Right hindlimb (tissue), 1 donor: ENCODE measurements at regions not wholly inside any gene's neighbourhood (a gene's known extent, or its start where the extent isn't known, plus 50 kb on each side); places are given as distances from the start of the nearest gene placed in this dataset.
"Not testable (repeated sequence)": the region's sequence is repeated elsewhere in the genome, so short reads cannot be mapped to it uniquely, and the experiment has no call there.

Experiments used
- DNase-seq: peaks from one replicate; pipeline ENCODE4 v3.0.0-alpha.2; 2018

DNA sequence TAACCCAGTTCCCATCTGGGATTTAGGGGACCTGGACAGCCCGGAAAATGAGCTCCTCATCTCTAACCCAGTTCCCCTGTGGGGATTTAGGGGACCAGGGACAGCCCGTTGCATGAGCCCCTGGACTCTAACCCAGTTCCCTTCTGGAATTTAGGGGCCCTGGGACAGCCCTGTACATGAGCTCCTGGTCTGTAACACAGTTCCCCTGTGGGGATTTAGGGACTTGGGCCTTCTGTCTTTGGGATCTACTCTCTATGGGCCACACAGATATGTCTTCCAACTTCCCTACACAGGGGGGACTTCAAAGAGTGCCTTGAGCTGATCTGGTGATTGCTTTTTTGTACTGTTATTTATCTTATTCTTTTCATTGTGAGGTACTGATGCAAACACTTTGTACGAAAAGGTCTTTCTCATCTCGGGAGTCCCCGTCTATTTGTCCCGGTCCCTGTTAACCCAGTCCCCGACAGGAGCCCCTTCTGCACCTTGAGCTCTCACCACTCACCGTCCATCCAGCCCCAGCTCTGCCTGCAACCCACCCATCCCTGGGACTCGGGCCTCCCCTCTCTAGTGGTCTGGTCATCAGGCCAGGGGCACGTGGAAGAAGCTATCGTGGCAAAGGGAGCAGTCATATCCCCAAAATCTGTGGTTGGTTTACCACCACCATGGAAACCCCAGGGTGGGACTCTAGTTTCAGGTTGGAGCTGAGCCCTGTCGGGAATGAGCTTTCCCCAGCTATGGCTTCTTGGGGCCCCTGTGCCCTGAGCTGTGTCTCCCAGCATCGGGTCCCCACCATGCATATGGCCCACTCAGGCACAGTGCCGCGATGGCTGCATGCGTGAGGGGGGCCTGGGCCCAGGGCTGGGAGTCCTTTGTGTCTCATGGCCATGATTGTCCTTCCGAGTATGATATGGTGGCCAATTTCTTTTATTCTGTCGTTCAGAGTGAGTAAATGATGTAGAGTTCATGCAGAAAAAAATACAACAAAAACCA is 270.4 kb upstream of the PLCXD1 start:
- DNase-seq = peak; percentile 3

DNA sequence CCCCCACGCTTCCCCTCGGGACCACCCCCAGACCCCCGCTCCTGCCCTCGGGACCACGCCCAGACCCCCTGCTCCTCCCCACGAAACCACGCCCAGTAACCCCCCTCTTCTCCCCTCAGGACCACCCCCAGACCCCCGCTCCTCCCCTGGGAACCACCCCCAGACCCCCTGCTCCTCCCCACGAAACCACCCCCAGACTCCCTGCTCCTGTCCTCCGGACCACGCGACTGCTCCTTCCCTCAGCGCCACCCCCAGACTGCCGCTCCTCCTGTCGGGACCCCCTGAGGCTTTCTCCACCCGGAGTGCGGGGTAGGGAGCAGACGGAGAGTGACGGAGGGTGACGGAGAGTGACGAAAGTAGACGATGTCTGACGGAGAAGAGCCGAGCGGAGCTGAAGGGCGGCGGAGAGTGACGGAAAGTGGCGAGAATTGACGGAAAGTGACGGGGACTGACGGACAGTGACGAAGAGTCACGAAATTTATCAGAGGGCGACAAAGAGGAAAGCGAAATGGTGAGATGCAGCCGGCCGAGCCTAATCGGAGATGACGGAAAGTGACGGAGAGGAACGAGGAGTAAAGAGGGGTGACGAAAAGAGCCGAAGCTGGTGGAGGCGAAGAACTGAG is 267.2 kb upstream of the PLCXD1 start:
- peak; percentile 12 for DNase-seq

DNA sequence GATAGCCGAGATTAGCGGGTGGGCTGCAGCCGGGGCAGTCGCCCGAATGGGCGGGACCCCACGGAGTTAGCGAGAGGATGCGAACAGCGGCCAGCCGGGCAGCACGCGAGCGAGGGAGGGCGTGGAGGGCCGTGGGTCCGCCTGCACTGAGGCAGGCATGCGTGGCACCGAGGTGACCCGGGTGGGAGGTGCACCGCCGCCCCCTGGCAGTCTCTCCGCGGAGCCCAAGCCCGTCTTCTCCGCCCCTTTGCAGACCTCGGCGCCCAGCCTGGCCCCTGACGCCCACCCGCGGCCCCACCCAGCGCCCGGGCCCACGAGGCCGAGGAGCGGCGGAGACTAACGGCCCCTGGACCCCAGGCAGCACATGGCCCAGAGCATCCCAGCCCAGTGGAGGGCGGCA is 266.7 kb upstream of the PLCXD1 start:
- peak; percentile 9 for DNase-seq

DNA sequence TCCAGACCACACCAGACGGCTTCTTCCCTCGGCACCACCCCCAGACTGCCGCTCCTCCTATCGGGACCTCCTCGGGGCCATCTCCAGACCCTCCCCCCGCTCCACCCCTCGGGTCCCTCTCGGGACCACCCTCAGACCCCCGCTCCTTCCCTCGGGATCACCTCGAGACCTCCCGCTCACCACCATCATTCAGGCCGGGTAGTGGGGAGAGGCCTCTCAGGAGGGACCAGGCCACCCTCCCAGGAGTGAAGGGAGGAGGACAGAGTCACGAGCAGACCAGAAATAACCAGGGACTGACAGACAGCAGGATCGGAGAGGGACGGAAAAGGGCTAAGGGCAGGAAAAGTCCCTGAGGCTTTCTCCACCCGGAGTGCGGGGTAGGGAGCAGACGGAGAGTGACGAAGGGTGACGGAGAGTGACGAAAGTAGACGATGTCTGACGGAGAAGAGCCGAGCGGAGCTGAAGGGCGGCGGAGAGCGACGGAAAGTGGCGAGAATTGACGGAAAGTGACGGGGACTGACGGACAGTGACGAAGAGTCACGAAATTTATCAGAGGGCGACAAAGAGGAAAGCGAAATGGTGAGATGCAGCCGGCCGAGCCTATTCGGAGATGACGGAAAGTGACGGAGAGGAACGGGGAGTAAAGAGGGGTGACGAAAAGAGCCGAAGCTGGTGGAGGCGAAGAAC is 262.3 kb upstream of the PLCXD1 start:
- DNase-seq = not testable (repeated sequence)

DNA sequence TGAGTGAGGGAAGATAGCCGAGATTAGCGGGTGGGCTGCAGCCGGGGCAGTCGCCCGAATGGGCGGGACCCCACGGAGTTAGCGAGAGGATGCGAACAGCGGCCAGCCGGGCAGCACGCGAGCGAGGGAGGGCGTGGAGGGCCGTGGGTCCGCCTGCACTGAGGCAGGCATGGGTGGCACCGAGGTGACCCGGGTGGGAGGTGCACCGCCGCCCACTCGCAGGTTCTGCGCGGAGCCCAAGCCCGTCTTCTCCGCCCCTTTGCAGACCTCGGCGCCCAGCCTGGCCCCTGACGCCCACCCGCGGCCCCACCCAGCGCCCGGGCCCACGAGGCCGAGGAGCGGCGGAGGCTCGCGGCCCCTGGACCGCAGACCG is 261.7 kb upstream of the PLCXD1 start:
- DNase-seq = not testable (repeated sequence)

DNA sequence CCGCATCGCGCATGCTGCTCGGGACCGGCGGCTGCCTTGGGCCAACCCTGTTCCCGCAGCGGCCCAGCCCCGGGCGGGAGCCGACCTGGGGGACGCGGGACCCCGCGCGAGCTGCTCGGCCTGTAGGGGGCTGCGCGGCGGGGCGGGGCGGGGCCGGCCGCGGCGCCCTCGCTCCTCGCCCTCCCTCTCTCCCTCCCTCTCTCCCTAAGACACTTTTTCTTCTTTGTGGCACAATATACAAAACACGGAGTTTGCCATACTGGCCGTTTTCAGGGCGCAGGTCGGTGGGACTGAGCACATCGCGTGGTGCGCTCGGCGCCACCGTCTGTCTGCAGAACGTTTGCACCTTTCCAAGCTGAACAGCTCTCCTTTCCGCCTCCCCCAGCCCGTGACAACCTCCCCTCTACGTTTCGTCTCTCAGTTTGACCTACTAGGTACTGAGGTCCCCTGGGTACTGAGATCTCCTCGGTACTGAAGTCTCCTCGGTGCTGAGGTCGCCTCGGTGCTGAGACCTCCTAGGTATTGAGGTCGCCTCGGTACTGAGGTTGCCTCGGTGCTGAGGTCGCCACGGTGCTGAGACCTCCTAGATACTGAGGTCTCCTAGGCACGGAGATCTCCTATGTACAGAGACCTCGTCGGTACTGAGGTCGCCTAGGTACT is 261.1 kb upstream of the PLCXD1 start:
- DNase-seq = peak; percentile 27

DNA sequence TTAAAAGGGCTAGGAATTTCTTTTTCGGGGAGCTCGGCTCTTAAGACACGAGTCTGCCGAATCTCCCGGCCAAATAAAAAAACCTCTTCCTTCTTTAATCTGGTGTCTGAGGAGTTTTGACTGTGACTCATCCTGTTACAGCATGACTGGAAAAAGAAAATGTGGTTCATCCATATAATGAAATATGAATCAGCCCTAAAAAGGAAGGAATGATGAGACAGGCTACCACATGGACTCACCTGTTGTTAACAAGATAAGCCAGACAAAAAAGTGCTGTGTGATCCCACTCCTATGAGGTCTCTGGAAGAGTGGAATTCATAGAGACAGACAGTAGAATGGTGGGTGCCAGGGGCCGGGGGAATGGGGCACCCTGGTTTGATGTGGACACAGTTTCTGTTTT is 257.0 kb upstream of the PLCXD1 start:
- DNase-seq = not testable (repeated sequence)
